ENCODE measurements at regions not wholly inside any gene's neighbourhood (a gene's known extent, or its start where the extent isn't known, plus 50 kb on each side); places are given as distances from the start of the nearest gene placed in this dataset.

GRCh38 chr2:103166456-103167324 is 404.9 kb downstream of the TMEM182 start:
- TF ChIP-seq TAF1 (IDR thresholded peaks at IDR 0.05; ENCODE audit: borderline replicate concordance, insufficient read depth, low read length) (no peak), REST (IDR thresholded peaks at IDR 0.05; ENCODE audit: insufficient read depth in 1 of 2, low read depth in 2 of 2, low read length in 2 of 2) (no peak), SIN3A (IDR thresholded peaks at IDR 0.05; ENCODE audit: borderline replicate concordance, insufficient read depth, low read length) (no peak), FOXP2 (optimal IDR thresholded peaks at IDR 0.05; ENCODE audit: borderline replicate concordance, extremely low read depth, extremely low read length, insufficient read depth) (no peak), POLR2AphosphoS5 (IDR thresholded peaks at IDR 0.05; ENCODE audit: low read depth, low read length) (no peak)

- TF ChIP-seq TAF1 (IDR thresholded peaks at IDR 0.05; ENCODE audit: borderline replicate concordance, insufficient read depth, low read length): no peak
- no peak for TF ChIP-seq FOXP2 (optimal IDR thresholded peaks at IDR 0.05; ENCODE audit: borderline replicate concordance, extremely low read depth, extremely low read length, insufficient read depth)
- no peak for TF ChIP-seq SIN3A (IDR thresholded peaks at IDR 0.05; ENCODE audit: borderline replicate concordance, insufficient read depth, low read length)
- TF ChIP-seq REST (IDR thresholded peaks at IDR 0.05; ENCODE audit: insufficient read depth in 1 of 2, low read depth in 2 of 2, low read length in 2 of 2): no peak
- TF ChIP-seq POLR2AphosphoS5 (IDR thresholded peaks at IDR 0.05; ENCODE audit: low read depth, low read length): no peak
Observed at GRCh38 chr2:103167599-103167998, 405.8 kb downstream of the TMEM182 start.

GRCh38 chr2:103169861-103170260 is 408.0 kb downstream of the TMEM182 start:
- TF ChIP-seq FOXP2 (optimal IDR thresholded peaks at IDR 0.05; ENCODE audit: borderline replicate concordance, extremely low read depth, extremely low read length, insufficient read depth): no peak
- TF ChIP-seq REST (IDR thresholded peaks at IDR 0.05; ENCODE audit: insufficient read depth in 1 of 2, low read depth in 2 of 2, low read length in 2 of 2): no peak
- no peak for TF ChIP-seq SIN3A (IDR thresholded peaks at IDR 0.05; ENCODE audit: borderline replicate concordance, insufficient read depth, low read length)
- TF ChIP-seq POLR2AphosphoS5 (IDR thresholded peaks at IDR 0.05; ENCODE audit: low read depth, low read length): no peak
- TF ChIP-seq TAF1 (IDR thresholded peaks at IDR 0.05; ENCODE audit: borderline replicate concordance, insufficient read depth, low read length): no peak

GRCh38 chr2:103172821-103173220 is 411.0 kb downstream of the TMEM182 start:
- TF ChIP-seq POLR2AphosphoS5 (IDR thresholded peaks at IDR 0.05; ENCODE audit: low read depth, low read length): no peak
- TF ChIP-seq FOXP2 (optimal IDR thresholded peaks at IDR 0.05; ENCODE audit: borderline replicate concordance, extremely low read depth, extremely low read length, insufficient read depth): no peak

- TF ChIP-seq SIN3A (IDR thresholded peaks at IDR 0.05; ENCODE audit: borderline replicate concordance, insufficient read depth, low read length): no peak
- no peak for TF ChIP-seq REST (IDR thresholded peaks at IDR 0.05; ENCODE audit: insufficient read depth in 1 of 2, low read depth in 2 of 2, low read length in 2 of 2)
- TF ChIP-seq FOXP2 (optimal IDR thresholded peaks at IDR 0.05; ENCODE audit: borderline replicate concordance, extremely low read depth, extremely low read length, insufficient read depth): no peak
- TF ChIP-seq POLR2AphosphoS5 (IDR thresholded peaks at IDR 0.05; ENCODE audit: low read depth, low read length): no peak
Observed at GRCh38 chr2:103174711-103175110, 412.9 kb downstream of the TMEM182 start.
